Tongue (tissue), 1 donor: ENCODE measurements at regions not wholly inside any gene's neighbourhood (a gene's known extent, or its start where the extent isn't known, plus 50 kb on each side); places are given as distances from the start of the nearest gene placed in this dataset.
A peak's percentile ranks its signal among the peaks of the same experiment; 100 is the strongest.

Experiments used
- DNase-seq: peaks from one replicate; pipeline ENCODE4 v3.0.0-alpha.2; 2015

- no peak for DNase-seq
These were observed 74.3 kb downstream of the RTL6 start for GRCh38 chr22:44423556-44424358.

- DNase-seq: no peak
These were observed 75.2 kb downstream of the RTL6 start for GRCh38 chr22:44422746-44423380.

- DNase-seq: no peak
These were observed 78.6 kb downstream of the RTL6 start for GRCh38 chr22:44419429-44419828.

- DNase-seq: no peak
These were observed 84.8 kb downstream of the RTL6 start for GRCh38 chr22:44413211-44413610.

- no peak for DNase-seq
These were observed 85.8 kb downstream of the RTL6 start for GRCh38 chr22:44412136-44412731.

GRCh38 chr22:44411226-44412135 is 86.6 kb downstream of the RTL6 start:
- DNase-seq: peak; percentile 53

GRCh38 chr22:44410451-44410991 is 87.5 kb downstream of the RTL6 start:
- DNase-seq: peak; percentile 93

- no peak for DNase-seq
These were observed 88.1 kb downstream of the RTL6 start for GRCh38 chr22:44409974-44410316.

GRCh38 chr22:44409211-44409973 is 88.6 kb downstream of the RTL6 start:
- no peak for DNase-seq

GRCh38 chr22:44408829-44409192 is 89.2 kb downstream of the RTL6 start:
- no peak for DNase-seq

- no peak for DNase-seq
These were observed 89.8 kb downstream of the RTL6 start for GRCh38 chr22:44407987-44408828.

- DNase-seq: no peak
These were observed 90.7 kb downstream of the RTL6 start for GRCh38 chr22:44407171-44407986.

- DNase-seq: peak; percentile 70
These were observed 91.5 kb downstream of the RTL6 start for GRCh38 chr22:44406341-44407170.

- no peak for DNase-seq
These were observed 92.4 kb downstream of the RTL6 start for GRCh38 chr22:44405661-44406060.

GRCh38 chr22:44404341-44405020 is 91.7 kb upstream of the SHISAL1 start:
- DNase-seq: no peak

- DNase-seq: no peak
These were observed 91.0 kb upstream of the SHISAL1 start for GRCh38 chr22:44403602-44404329.

- no peak for DNase-seq
These were observed 90.4 kb upstream of the SHISAL1 start for GRCh38 chr22:44403166-44403565.
